ENCODE measurements at regions not wholly inside any gene's neighbourhood (a gene's known extent, or its start where the extent isn't known, plus 50 kb on each side); places are given as distances from the start of the nearest gene placed in this dataset.

- Histone ChIP-seq H3K27ac (ENCODE audit: low read depth, low read length) (no peak overlapping the region), H3K4ac (replicated peaks; ENCODE audit: insufficient read length, low read depth, low read length) (no peak overlapping the region), H2BK12ac (ENCODE audit: low read depth, low read length) (no peak overlapping the region), H4K91ac (replicated peaks; ENCODE audit: insufficient read length, low read length) (no peak overlapping the region), H2BK120ac (replicated peaks; ENCODE audit: low read depth, low read length) (no peak overlapping the region), H4K20me1 (replicated peaks in 1 of 2; ENCODE audit: control insufficient read depth in 1 of 2, insufficient read depth in 2 of 2, low read length in 2 of 2) (no peaks in the 10 kb centered on the region), H3K36me3 (ENCODE audit: control insufficient read depth in 2 of 4, insufficient read depth in 4 of 4, low read length in 3 of 4) (no peaks in the 10 kb centered on the region; a peak in 1 of 8 replicates), H2BK5ac (ENCODE audit: low read depth, low read length) (no peak overlapping the region), H3K79me1 (ENCODE audit: low read depth, low read length) (no peaks in the 10 kb centered on the region), H3K18ac (ENCODE audit: extremely low read depth, low read length) (no peak overlapping the region), H3K14ac (ENCODE audit: insufficient read length) (no peak overlapping the region), H3K23me2 (ENCODE audit: low read depth, low read length) (no peaks in the 10 kb centered on the region), H3K4me3 (ENCODE audit: extremely low read depth in 1 of 4, insufficient read depth in 2 of 4, low read depth in 3 of 4, low read length in 4 of 4) (no peak overlapping the region), H3K56ac (replicated peaks; ENCODE audit: insufficient read length, low read depth, low read length) (no peak overlapping the region), H3K79me2 (ENCODE audit: control insufficient read depth in 1 of 2, insufficient read depth in 2 of 2, low read length in 2 of 2) (no peaks in the 10 kb centered on the region), H2BK20ac (ENCODE audit: low read length) (peak overlapping the region; percentile 34; the same call in 1 of the 2 replicates), H3K27me3 (replicated peaks in 1 of 4; ENCODE audit: control insufficient read depth in 3 of 4, extremely low read depth in 1 of 4, insufficient read depth in 3 of 4, low read length in 3 of 4) (no peaks in the 10 kb centered on the region), H4K5ac (ENCODE audit: insufficient read length, low read depth, low read length) (no peak overlapping the region), H2AK5ac (ENCODE audit: low read depth, low read length) (no peak overlapping the region), H3K4me1 (replicated peaks in 1 of 4; ENCODE audit: control insufficient read depth in 3 of 4, insufficient read depth in 4 of 4, low read length in 3 of 4) (no peaks in the 10 kb centered on the region), H2BK15ac (ENCODE audit: low read length) (no peak overlapping the region), H3K9me3 (ENCODE audit: insufficient read depth in 2 of 2, low read depth in 1 of 2, low read length in 1 of 2) (peaks cover 0 to 8% of the 10 kb centered on the region in 2 experiments; a peak in 1 of 4 replicates), H3K9ac (replicated peaks in 1 of 4; ENCODE audit: extremely low read depth in 1 of 4, low read depth in 3 of 4, low read length in 3 of 4) (no peak overlapping the region), H3K4me2 (ENCODE audit: insufficient read depth in 1 of 2, low read depth in 2 of 2, low read length in 2 of 2) (no peak overlapping the region), H2AFZ (ENCODE audit: low read length) (peak overlapping the region; percentile 40; the same call in 1 of the 2 replicates), H3K23ac (ENCODE audit: insufficient read length) (no peak overlapping the region), H4K8ac (ENCODE audit: extremely low read depth, insufficient read depth, low read length) (no peak overlapping the region)
- 62% methylated on average over 2 of the region's 2 CpGs; no CpG with 5 or more reads in 1 of the 2 experiments for WGBS, 2 experiments (ENCODE audit: extremely low coverage in 1 of 2, insufficient coverage in 1 of 2, insufficient read length in 1 of 2, insufficient replicate concordance in 2 of 2, low coverage in 1 of 2, low lambda C conversion rate in 2 of 2, missing lambda C conversion rate in 1 of 2)
- ChIA-PET CTCF (ENCODE audit: partially characterized antibody) (interaction anchor here (0.6 kb wide), 1 partner anchor 20 kb away, joined by 3 read pairs; no protein-coding TSS in a partner anchor), POLR2A (ENCODE audit: partially characterized antibody) (no interaction called here)
- FAIRE-seq, result no peak
- no peak for DNase-seq (ENCODE audit: low read depth in 1 of 2, low spot score in 2 of 2)
- TF ChIP-seq SRF (IDR thresholded peaks at IDR 0.05; ENCODE audit: low read depth, low read length), result no peak
- TF ChIP-seq RAD21 (IDR thresholded peaks at IDR 0.05 in 1 of 2, conservative IDR thresholded peaks at IDR 0.05 in 1 of 2; ENCODE audit: low read depth in 2 of 2, low read length in 2 of 2), result no peak
- TF ChIP-seq TCF12 (IDR thresholded peaks at IDR 0.05; ENCODE audit: low read depth, low read length), result no peak
- no peak for TF ChIP-seq GTF2F1 (IDR thresholded peaks at IDR 0.05; ENCODE audit: borderline replicate concordance, low read depth, low read length)
- TF ChIP-seq SUZ12 (IDR thresholded peaks at IDR 0.05; ENCODE audit: low read length), result no peak
Measured at GRCh38 chr14:88955455-88955854, 131.0 kb downstream of the TTC8 start.

Data from H1 (cell line).